ENCODE measurements at regions not wholly inside any gene's neighbourhood (a gene's known extent, or its start where the extent isn't known, plus 50 kb on each side); places are given as distances from the start of the nearest gene placed in this dataset.

DNA sequence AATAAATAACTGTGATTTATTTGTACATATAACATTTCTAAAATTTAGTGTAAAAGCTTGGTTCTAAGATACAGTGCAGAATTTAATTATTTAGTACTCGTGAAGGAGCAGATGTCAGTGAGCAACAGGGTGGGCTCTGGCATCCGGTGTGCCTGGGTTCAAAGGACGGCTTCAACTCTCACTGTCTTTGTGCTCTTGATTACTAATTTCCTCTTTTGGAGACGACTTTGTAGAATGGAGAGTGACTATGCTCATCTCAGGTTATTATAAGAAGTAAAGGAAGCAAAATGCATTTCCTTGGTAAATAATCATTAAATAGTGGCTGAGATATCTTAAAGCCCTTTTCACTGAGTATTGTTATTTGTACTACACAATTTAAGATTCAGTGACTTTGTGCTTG is 271.7 kb downstream of the ASXL3 start:
- H3K27ac ChIP-seq (ENCODE audit: insufficient read depth, low read depth, low read length, poor library complexity, severe bottlenecking) = no peak overlapping the region
- no peak overlapping the region for H3K4me3 ChIP-seq (ENCODE audit: insufficient read depth, low read depth, low read length)
- no peaks in the 10 kb centered on the region for H3K4me1 ChIP-seq (ENCODE audit: control insufficient read depth, insufficient read depth, low read length)
- no peaks in the 10 kb centered on the region for H3K27me3 ChIP-seq (ENCODE audit: control insufficient read depth, insufficient read depth, low read length, poor library complexity, severe bottlenecking)
- H3K9me3 ChIP-seq (ENCODE audit: control insufficient read depth, low read length) = no peaks in the 10 kb centered on the region
- 76 to 82% methylated on average over 4 of the region's 4 CpGs for WGBS, 2 experiments
- no peaks in the 10 kb centered on the region for H3K36me3 ChIP-seq (ENCODE audit: control insufficient read depth, insufficient read depth, low read length)

DNA sequence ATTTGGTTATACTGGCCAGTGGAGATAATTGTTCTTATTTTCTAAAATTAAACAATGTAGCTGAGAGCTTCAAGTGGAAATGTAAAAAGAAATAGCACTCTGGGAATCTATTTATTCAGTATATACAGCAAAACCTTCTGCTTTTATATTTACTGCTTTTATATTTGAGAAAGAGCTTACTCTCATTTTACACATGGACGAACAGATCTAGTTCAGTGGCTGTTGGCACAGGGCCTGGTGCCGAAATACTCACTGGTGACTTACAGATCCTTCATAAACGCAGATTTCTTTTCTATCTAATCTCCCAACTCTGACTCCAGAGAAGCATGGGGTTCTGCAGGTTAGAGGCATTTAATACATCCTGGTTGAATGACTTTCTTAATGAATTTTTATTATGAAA is 266.2 kb downstream of the ASXL3 start:
- 91 to 100% methylated on average over 2 to 3 of the region's 3 CpGs for WGBS, 2 experiments
- no peak overlapping the region for H3K4me3 ChIP-seq (ENCODE audit: insufficient read depth, low read depth, low read length)
- no peaks in the 10 kb centered on the region for H3K9me3 ChIP-seq (ENCODE audit: control insufficient read depth, low read length)
- no peaks in the 10 kb centered on the region for H3K36me3 ChIP-seq (ENCODE audit: control insufficient read depth, insufficient read depth, low read length)
- no peaks in the 10 kb centered on the region for H3K4me1 ChIP-seq (ENCODE audit: control insufficient read depth, insufficient read depth, low read length)
- no peaks in the 10 kb centered on the region for H3K27me3 ChIP-seq (ENCODE audit: control insufficient read depth, insufficient read depth, low read length, poor library complexity, severe bottlenecking)
- H3K27ac ChIP-seq (ENCODE audit: insufficient read depth, low read depth, low read length, poor library complexity, severe bottlenecking) = no peak overlapping the region

DNA sequence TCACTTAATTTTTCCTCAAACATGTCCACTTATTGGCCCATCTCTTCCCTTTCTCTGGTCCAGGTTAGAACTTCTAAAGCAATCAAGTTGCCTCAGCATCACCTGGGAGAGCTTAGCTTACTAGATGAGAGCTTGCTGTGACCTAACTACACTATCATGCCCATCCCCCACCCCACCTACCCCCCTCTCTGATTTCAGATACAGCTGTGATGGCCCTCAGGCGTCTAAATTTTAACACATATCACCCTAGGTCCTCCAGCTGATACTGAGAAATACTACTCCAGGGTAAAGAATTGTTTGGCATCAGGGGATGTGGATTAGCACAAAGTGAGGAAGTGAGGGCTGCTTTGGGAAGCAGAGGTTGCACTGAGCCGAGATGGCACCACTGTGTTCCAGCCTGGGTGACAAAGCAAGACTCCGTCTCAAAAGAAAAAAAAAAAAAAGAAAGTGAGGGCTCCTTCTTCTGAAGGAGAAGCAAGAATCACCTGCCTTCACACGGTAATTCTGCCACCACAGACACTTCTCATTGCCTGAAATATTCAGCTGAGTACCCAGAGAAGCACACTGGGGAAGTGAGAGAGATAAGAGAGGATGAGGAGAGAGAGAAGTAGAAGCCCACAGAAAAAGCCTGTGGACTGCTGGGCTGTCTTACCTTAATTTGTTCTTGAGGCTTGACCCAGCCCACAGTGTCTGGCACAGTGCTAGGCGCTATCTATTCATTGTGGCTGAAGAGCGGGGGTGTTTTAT is 263.4 kb downstream of the ASXL3 start:
- 82 to 84% methylated on average over 4 to 6 of the region's 6 CpGs for WGBS, 2 experiments
- Histone ChIP-seq H3K4me3 (ENCODE audit: insufficient read depth, low read depth, low read length) (no peak overlapping the region), H3K36me3 (ENCODE audit: control insufficient read depth, insufficient read depth, low read length) (no peaks in the 10 kb centered on the region), H3K27me3 (ENCODE audit: control insufficient read depth, insufficient read depth, low read length, poor library complexity, severe bottlenecking) (no peaks in the 10 kb centered on the region), H3K4me1 (ENCODE audit: control insufficient read depth, insufficient read depth, low read length) (no peaks in the 10 kb centered on the region), H3K27ac (ENCODE audit: insufficient read depth, low read depth, low read length, poor library complexity, severe bottlenecking) (no peak overlapping the region), H3K9me3 (ENCODE audit: control insufficient read depth, low read length) (no peaks in the 10 kb centered on the region)

DNA sequence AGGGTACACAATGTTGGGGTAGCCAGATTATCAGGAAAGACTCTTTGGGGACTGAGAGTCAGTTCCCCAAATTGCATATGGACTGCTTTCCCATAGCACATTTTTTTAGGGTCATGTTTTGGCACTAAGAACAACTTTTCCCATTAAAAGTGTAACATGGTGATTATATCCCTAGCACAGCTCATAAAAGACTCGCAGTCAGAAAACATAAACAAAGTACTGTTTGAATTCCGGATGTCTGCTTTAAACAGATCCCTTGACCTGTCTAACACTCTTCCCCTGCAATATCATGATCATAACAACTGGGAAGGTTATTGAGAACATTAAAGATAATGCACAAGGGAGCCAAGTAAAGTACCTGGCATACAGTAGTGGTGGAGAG is 262.2 kb downstream of the ASXL3 start:
- no peaks in the 10 kb centered on the region for H3K9me3 ChIP-seq (ENCODE audit: control insufficient read depth, low read length)
- no peaks in the 10 kb centered on the region for H3K27me3 ChIP-seq (ENCODE audit: control insufficient read depth, insufficient read depth, low read length, poor library complexity, severe bottlenecking)
- 98 to 100% methylated on average over 2 of the region's 2 CpGs for WGBS, 2 experiments
- H3K27ac ChIP-seq (ENCODE audit: insufficient read depth, low read depth, low read length, poor library complexity, severe bottlenecking) = no peak overlapping the region
- no peaks in the 10 kb centered on the region for H3K4me1 ChIP-seq (ENCODE audit: control insufficient read depth, insufficient read depth, low read length)
- H3K36me3 ChIP-seq (ENCODE audit: control insufficient read depth, insufficient read depth, low read length) = no peaks in the 10 kb centered on the region
- no peak overlapping the region for H3K4me3 ChIP-seq (ENCODE audit: insufficient read depth, low read depth, low read length)

DNA sequence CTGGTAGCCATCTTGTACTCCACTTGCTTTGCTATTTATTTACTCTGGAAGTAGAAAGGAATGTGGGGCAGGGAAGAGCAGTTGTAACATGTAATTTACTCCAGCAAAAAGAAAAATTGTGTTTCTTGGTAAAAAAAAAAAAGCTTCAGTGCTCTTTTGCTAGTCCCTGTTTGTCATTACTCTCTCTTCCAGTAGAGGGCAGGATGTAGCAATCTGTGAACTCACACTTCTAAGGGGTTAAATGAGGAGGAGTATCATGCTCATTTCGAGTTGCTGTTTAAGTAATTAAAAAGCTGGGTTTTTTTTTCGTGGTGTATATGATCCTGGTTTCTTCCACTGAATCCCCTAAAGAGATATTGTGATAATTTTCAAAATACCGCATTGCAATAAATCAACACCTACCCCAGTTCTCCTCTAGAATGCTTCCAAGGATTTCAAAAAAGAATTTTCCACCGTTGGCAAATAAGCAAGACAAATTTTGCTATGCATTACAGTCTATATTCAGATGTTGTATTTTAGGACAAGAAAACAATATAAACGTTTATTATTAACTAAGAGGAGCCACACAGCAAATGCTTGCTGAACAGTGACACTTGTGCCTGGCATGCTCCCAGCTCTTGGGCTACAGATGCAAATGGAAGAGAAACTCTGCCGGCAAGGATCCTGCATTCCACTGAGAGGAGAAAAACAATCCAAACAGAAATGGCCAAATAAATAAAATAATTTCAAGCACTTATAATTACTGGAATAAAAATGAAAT is 261.6 kb downstream of the ASXL3 start:
- H3K27ac ChIP-seq (ENCODE audit: insufficient read depth, low read depth, low read length, poor library complexity, severe bottlenecking) = no peak overlapping the region
- H3K9me3 ChIP-seq (ENCODE audit: control insufficient read depth, low read length) = no peaks in the 10 kb centered on the region
- no peaks in the 10 kb centered on the region for H3K27me3 ChIP-seq (ENCODE audit: control insufficient read depth, insufficient read depth, low read length, poor library complexity, severe bottlenecking)
- 33 to 38% methylated on average over 3 to 6 of the region's 6 CpGs for WGBS, 2 experiments
- no peak overlapping the region for H3K4me3 ChIP-seq (ENCODE audit: insufficient read depth, low read depth, low read length)
- no peaks in the 10 kb centered on the region for H3K4me1 ChIP-seq (ENCODE audit: control insufficient read depth, insufficient read depth, low read length)
- no peaks in the 10 kb centered on the region for H3K36me3 ChIP-seq (ENCODE audit: control insufficient read depth, insufficient read depth, low read length)

DNA sequence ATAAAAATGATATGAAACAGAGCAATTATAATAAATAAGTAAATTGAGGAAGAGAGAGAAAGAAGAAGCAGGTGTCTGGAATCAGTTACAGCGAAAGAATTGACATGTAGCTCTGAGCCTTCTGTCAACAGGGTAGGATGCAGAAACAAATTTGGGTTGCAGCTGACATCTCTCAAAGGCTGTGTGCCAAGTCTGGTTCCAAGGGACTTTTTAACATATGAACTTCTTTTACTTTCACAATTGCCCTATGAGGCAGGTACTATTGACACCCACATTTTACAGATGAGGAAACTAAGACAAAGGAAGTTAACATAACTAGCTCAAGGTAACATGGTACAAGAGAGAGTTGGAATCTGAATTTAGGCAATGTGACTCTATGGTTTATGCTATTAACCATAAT is 260.0 kb downstream of the ASXL3 start:
- Histone ChIP-seq H3K36me3 (ENCODE audit: control insufficient read depth, insufficient read depth, low read length) (no peaks in the 10 kb centered on the region), H3K4me1 (ENCODE audit: control insufficient read depth, insufficient read depth, low read length) (no peaks in the 10 kb centered on the region), H3K4me3 (ENCODE audit: insufficient read depth, low read depth, low read length) (no peak overlapping the region), H3K27ac (ENCODE audit: insufficient read depth, low read depth, low read length, poor library complexity, severe bottlenecking) (no peak overlapping the region), H3K27me3 (ENCODE audit: control insufficient read depth, insufficient read depth, low read length, poor library complexity, severe bottlenecking) (no peaks in the 10 kb centered on the region), H3K9me3 (ENCODE audit: control insufficient read depth, low read length) (no peaks in the 10 kb centered on the region)
- WGBS, 2 experiments = 93 to 97% methylated on average over 1 of the region's 1 CpG

DNA sequence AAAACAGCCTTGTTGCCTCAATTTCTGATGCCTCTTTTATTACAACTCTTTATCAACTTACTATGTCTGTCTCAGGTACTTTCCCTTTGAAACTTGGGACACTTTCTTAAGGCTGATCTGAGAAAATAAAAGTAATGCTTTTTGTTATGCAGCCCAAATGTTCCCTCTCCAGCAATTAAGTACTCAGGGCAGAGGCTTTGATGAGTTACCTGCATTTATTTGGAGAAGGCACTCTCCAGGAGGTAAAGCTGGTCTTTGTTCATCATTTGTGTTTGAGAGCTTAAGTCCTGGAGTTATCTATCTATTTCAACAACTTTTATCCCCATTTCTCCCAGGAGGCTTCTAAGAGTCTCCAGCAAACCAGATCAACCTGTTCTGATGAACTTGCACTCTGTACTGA is 259.2 kb downstream of the ASXL3 start:
- H3K27me3 ChIP-seq (ENCODE audit: control insufficient read depth, insufficient read depth, low read length, poor library complexity, severe bottlenecking) = no peaks in the 10 kb centered on the region
- no peaks in the 10 kb centered on the region for H3K36me3 ChIP-seq (ENCODE audit: control insufficient read depth, insufficient read depth, low read length)
- no peak overlapping the region for H3K27ac ChIP-seq (ENCODE audit: insufficient read depth, low read depth, low read length, poor library complexity, severe bottlenecking)
- H3K4me3 ChIP-seq (ENCODE audit: insufficient read depth, low read depth, low read length) = no peak overlapping the region
- no peaks in the 10 kb centered on the region for H3K9me3 ChIP-seq (ENCODE audit: control insufficient read depth, low read length)
- no peaks in the 10 kb centered on the region for H3K4me1 ChIP-seq (ENCODE audit: control insufficient read depth, insufficient read depth, low read length)

DNA sequence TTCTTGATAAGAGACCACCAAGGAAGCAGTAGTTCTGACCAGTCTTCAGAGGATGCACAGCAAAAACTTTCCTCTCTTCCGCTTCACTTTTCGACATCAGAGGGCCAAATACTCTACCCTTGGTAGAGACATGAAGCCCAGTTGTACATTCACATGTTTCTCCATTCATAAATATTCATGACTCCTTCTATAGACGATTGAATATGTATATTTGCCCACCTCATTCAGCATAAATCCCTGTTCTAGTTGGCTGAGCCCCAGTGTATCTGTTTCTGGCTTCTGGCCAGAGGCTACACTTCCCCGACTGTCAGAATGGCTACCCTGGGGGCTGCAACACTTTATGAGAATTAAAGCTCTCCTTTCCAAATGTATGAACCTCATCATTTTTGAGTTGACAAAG is 258.5 kb downstream of the ASXL3 start:
- Histone ChIP-seq H3K27me3 (ENCODE audit: control insufficient read depth, insufficient read depth, low read length, poor library complexity, severe bottlenecking) (no peaks in the 10 kb centered on the region), H3K27ac (ENCODE audit: insufficient read depth, low read depth, low read length, poor library complexity, severe bottlenecking) (no peak overlapping the region), H3K36me3 (ENCODE audit: control insufficient read depth, insufficient read depth, low read length) (no peaks in the 10 kb centered on the region), H3K4me1 (ENCODE audit: control insufficient read depth, insufficient read depth, low read length) (no peaks in the 10 kb centered on the region), H3K9me3 (ENCODE audit: control insufficient read depth, low read length) (no peaks in the 10 kb centered on the region), H3K4me3 (ENCODE audit: insufficient read depth, low read depth, low read length) (no peak overlapping the region)
- 87 to 91% methylated on average over 4 of the region's 4 CpGs for WGBS, 2 experiments

DNA sequence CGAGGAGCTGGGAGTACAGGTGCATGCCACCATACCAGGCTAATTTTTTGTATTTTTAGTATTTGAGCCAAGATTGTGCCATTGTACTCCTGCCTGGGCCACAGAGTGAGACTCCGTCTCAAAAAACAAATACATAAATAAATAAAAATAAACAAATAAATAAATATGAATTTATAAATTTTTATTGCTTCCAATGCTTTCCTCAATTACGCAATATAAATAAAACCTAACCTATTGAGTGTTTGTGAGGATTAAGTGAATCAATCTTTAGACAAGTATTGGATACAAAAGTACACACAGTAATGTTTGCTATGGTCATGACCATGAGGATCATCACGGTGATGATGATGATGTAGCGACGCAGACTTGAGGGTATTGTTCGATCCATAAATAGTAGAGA is 257.4 kb downstream of the ASXL3 start:
- H3K4me3 ChIP-seq (ENCODE audit: insufficient read depth, low read depth, low read length) = no peak overlapping the region
- H3K9me3 ChIP-seq (ENCODE audit: control insufficient read depth, low read length) = no peaks in the 10 kb centered on the region
- no peaks in the 10 kb centered on the region for H3K27me3 ChIP-seq (ENCODE audit: control insufficient read depth, insufficient read depth, low read length, poor library complexity, severe bottlenecking)
- no peaks in the 10 kb centered on the region for H3K4me1 ChIP-seq (ENCODE audit: control insufficient read depth, insufficient read depth, low read length)
- H3K27ac ChIP-seq (ENCODE audit: insufficient read depth, low read depth, low read length, poor library complexity, severe bottlenecking) = no peak overlapping the region
- 98% methylated on average over 5 to 6 of the region's 7 CpGs for WGBS, 2 experiments
- no peaks in the 10 kb centered on the region for H3K36me3 ChIP-seq (ENCODE audit: control insufficient read depth, insufficient read depth, low read length)

DNA sequence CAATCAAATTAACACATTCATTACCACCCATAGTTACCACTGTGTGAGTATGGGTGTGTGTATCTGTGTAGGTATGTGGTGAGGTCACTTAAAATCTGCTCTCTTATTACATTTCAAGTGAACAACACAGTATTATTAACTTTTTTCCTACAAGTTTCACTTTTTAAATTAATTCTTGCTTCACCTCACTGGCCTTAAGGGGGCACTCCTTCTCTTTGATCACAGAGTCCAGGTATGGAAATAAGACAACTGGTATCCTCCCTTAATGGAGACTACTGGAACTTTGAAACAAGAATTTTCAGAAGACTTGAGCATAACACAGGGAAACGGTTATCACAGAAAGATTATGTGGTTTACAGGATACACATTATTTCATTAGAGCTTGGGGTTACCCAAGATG is 255.8 kb downstream of the ASXL3 start:
- no peak overlapping the region for H3K4me3 ChIP-seq (ENCODE audit: insufficient read depth, low read depth, low read length)
- H3K36me3 ChIP-seq (ENCODE audit: control insufficient read depth, insufficient read depth, low read length) = no peaks in the 10 kb centered on the region
- H3K4me1 ChIP-seq (ENCODE audit: control insufficient read depth, insufficient read depth, low read length) = no peaks in the 10 kb centered on the region
- no peaks in the 10 kb centered on the region for H3K27me3 ChIP-seq (ENCODE audit: control insufficient read depth, insufficient read depth, low read length, poor library complexity, severe bottlenecking)
- H3K9me3 ChIP-seq (ENCODE audit: control insufficient read depth, low read length) = no peaks in the 10 kb centered on the region
- H3K27ac ChIP-seq (ENCODE audit: insufficient read depth, low read depth, low read length, poor library complexity, severe bottlenecking) = no peak overlapping the region
- WGBS, 2 experiments = 88 to 100% methylated on average over 1 of the region's 1 CpG
